K562 (cell line): ENCODE measurements at regions not wholly inside any gene's neighbourhood (a gene's known extent, or its start where the extent isn't known, plus 50 kb on each side); places are given as distances from the start of the nearest gene placed in this dataset.

Source experiments
- ATF7 ChIP-seq: fragments of 450-650 bp; IDR thresholded peaks from 2 replicates; pipeline ENCODE4 v1.7.1; 2014; ENCODE audit warnings: mild to moderate bottlenecking, moderate library complexity
- FOXM1 ChIP-seq, 2 experiments: fragments of 450-650 bp in 1 of 2; sonication (generic) in 1 of 2; formaldehyde crosslinking in 1 of 2; IDR thresholded peaks; 2 replicates each; pipeline versions ENCODE4 v1.6.1 to v1.9.0; 2017 to 2022; ENCODE audit warnings: low read depth in 2 of 2, mild to moderate bottlenecking in 2 of 2, missing genetic modification reagents in 1 of 2, moderate library complexity in 1 of 2
- HNRNPL ChIP-seq: fragments of 200-400 bp; formaldehyde crosslinking; IDR thresholded peaks from 2 replicates; pipeline ENCODE4 v1.6.1; 2017; ENCODE audit warnings: low read depth, mild to moderate bottlenecking, low read length
- NFIC ChIP-seq: fragments of 450-650 bp; IDR thresholded peaks from 2 replicates; pipeline ENCODE4 v1.6.1; 2017; ENCODE audit warnings: mild to moderate bottlenecking, inconsistent platforms
- POLR2AphosphoS5 ChIP-seq: IDR thresholded peaks from 2 replicates; pipeline ENCODE4 v1.6.1; 2011; ENCODE audit warnings: mild to moderate bottlenecking, low read depth, low read length, moderate library complexity; ENCODE audit not compliant: control insufficient read depth, insufficient read depth
- RREB1 ChIP-seq: fragments of 250-450 bp; sonication (Bioruptor Pico); IDR thresholded peaks from 2 replicates; pipeline ENCODE4 v1.4.0; 2020
- ZBTB26 ChIP-seq: fragments of 450-650 bp; formaldehyde crosslinking; IDR thresholded peaks from 2 replicates; pipeline ENCODE4 v1.4.0; 2022; ENCODE audit warnings: missing genetic modification characterization
- ZNF3 ChIP-seq: fragments of 250-450 bp; sonication (Bioruptor Pico); IDR thresholded peaks from 2 replicates; pipeline ENCODE4 v1.5.0; 2021; ENCODE audit warnings: mild to moderate bottlenecking, moderate library complexity
- ZSCAN32 ChIP-seq: fragments of 450-650 bp; formaldehyde crosslinking; IDR thresholded peaks from 2 replicates; pipeline ENCODE4 v1.4.0; 2020; ENCODE audit warnings: mild to moderate bottlenecking, moderate library complexity
- TF ChIP-seq, protein P1 (sequence below): sonication (generic); formaldehyde crosslinking; IDR thresholded peaks from 2 replicates; pipeline ENCODE4 v1.8.1; 2023; ENCODE audit warnings: mild to moderate bottlenecking, missing genetic modification reagents
- TF ChIP-seq, protein P2 (sequence below), 3 experiments: IDR thresholded peaks in 2 of 3; conservative IDR thresholded peaks in 1 of 3; 2 replicates each; pipeline ENCODE4 v1.5.1; 2011 to 2012; ENCODE audit warnings: low read length in 3 of 3, mild to moderate bottlenecking in 3 of 3, control low read depth in 2 of 3, improper control_type of control experiment in 1 of 3, inconsistent platforms in 1 of 3, low read depth in 1 of 3, mixed read lengths in 1 of 3, moderate library complexity in 1 of 3; ENCODE audit not compliant: insufficient read depth in 2 of 3
- TF ChIP-seq, protein P3 (sequence below): sonication (generic); formaldehyde crosslinking; IDR thresholded peaks from 2 replicates; pipeline ENCODE4 v1.9.0; 2022; ENCODE audit warnings: mild to moderate bottlenecking, missing genetic modification reagents

DNA sequence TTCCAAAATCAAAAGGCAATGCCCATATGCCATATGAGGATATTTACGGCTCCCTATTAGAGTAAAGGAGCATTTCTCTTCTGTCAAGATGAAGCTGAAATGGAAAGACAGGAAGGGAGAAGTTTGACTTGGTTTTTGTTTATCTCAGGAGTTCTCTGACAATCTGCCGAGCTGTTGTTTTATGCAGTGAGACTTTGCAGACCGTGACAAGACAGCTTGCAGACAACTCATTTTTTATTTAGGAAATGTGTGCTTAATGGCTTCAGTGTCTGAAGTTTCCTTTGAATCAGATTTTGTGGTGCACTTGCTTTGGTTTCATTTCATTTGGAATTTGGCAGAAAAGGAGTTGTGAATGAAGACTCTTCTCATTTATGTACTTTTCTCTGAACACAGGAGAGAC is 145.4 kb downstream of the C12orf50 start:
- TF ChIP-seq ZBTB26 (CRISPR knock-in tag), result no peak
- no peak for TF ChIP-seq RREB1 (CRISPR knock-in tag)
- no peak for TF ChIP-seq ZNF3
- TF ChIP-seq, protein P1, sequence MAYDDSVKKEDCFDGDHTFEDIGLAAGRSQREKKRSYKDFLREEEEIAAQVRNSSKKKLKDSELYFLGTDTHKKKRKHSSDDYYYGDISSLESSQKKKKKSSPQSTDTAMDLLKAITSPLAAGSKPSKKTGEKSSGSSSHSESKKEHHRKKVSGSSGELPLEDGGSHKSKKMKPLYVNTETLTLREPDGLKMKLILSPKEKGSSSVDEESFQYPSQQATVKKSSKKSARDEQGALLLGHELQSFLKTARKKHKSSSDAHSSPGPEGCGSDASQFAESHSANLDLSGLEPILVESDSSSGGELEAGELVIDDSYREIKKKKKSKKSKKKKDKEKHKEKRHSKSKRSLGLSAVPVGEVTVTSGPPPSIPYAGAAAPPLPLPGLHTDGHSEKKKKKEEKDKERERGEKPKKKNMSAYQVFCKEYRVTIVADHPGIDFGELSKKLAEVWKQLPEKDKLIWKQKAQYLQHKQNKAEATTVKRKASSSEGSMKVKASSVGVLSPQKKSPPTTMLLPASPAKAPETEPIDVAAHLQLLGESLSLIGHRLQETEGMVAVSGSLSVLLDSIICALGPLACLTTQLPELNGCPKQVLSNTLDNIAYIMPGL (CRISPR knock-in tag), result no peak
- TF ChIP-seq ATF7, result no peak
- TF ChIP-seq POLR2AphosphoS5, result no peak
- TF ChIP-seq, protein P2, sequence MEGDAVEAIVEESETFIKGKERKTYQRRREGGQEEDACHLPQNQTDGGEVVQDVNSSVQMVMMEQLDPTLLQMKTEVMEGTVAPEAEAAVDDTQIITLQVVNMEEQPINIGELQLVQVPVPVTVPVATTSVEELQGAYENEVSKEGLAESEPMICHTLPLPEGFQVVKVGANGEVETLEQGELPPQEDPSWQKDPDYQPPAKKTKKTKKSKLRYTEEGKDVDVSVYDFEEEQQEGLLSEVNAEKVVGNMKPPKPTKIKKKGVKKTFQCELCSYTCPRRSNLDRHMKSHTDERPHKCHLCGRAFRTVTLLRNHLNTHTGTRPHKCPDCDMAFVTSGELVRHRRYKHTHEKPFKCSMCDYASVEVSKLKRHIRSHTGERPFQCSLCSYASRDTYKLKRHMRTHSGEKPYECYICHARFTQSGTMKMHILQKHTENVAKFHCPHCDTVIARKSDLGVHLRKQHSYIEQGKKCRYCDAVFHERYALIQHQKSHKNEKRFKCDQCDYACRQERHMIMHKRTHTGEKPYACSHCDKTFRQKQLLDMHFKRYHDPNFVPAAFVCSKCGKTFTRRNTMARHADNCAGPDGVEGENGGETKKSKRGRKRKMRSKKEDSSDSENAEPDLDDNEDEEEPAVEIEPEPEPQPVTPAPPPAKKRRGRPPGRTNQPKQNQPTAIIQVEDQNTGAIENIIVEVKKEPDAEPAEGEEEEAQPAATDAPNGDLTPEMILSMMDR (IDR thresholded peaks at IDR 0.05 in 2 of 3, conservative IDR thresholded peaks at IDR 0.05 in 1 of 3; ENCODE audit: insufficient read depth in 2 of 3, low read depth in 1 of 3, low read length in 3 of 3), result no peak
- TF ChIP-seq, protein P3, sequence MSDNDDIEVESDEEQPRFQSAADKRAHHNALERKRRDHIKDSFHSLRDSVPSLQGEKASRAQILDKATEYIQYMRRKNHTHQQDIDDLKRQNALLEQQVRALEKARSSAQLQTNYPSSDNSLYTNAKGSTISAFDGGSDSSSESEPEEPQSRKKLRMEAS (CRISPR knock-in tag), result no peak
- no peak for TF ChIP-seq ZSCAN32 (CRISPR knock-in tag)
- no peak for TF ChIP-seq HNRNPL
- no peak for TF ChIP-seq FOXM1 (IDR thresholded peaks at IDR 0.05; ENCODE audit: low read depth)
- TF ChIP-seq FOXM1 (CRISPR knock-in tag; IDR thresholded peaks at IDR 0.05; ENCODE audit: low read depth), result no peak
- TF ChIP-seq NFIC, result no peak
